Testis (tissue), 2 donors: ENCODE measurements at regions not wholly inside any gene's neighbourhood (a gene's known extent, or its start where the extent isn't known, plus 50 kb on each side); places are given as distances from the start of the nearest gene placed in this dataset.
A peak's percentile ranks its signal among the peaks of the same experiment; 100 is the strongest.

Source experiments
- DNase-seq: peaks from one replicate; pipeline ENCODE4 v3.0.0-alpha.2; 2019
- H3K27ac ChIP-seq, 2 donors: fragments of 200-600 bp; sonication (generic); one replicate each; pipeline ENCODE4 v1.5.1; 2019
- H3K27me3 ChIP-seq: fragments of 200-600 bp; sonication (generic); one replicate; pipeline ENCODE4 v1.5.1; 2019
- H3K36me3 ChIP-seq: fragments of 200-600 bp; sonication (generic); one replicate; pipeline ENCODE4 v1.5.1; 2017; ENCODE audit warnings: low read depth; ENCODE audit errors: missing control alignments
- H3K4me1 ChIP-seq: fragments of 200-600 bp; sonication (generic); one replicate; pipeline ENCODE4 v1.5.1; 2019
- H3K4me3 ChIP-seq, 2 donors: fragments of 200-600 bp; sonication (generic); one replicate each; pipeline ENCODE4 v1.5.1; 2017 to 2019
- H3K9me3 ChIP-seq: fragments of 200-600 bp; sonication (generic); one replicate; pipeline ENCODE4 v1.5.1; 2017
- CTCF ChIP-seq, 3 experiments: fragments of 450-650 bp in 2 of 3; fragments of 200-600 bp in 1 of 3; sonication (generic) in 1 of 3; IDR thresholded peaks; one replicate each; pipeline ENCODE4 v1.5.1; 2016 to 2019; ENCODE audit warnings: antibody characterized with exemption in 3 of 3, mild to moderate bottlenecking in 2 of 3, moderate library complexity in 1 of 3
- POLR2A ChIP-seq: fragments of 450-650 bp; IDR thresholded peaks from one replicate; pipeline ENCODE4 v1.6.1; 2017; ENCODE audit warnings: antibody characterized with exemption, mild to moderate bottlenecking, moderate library complexity
- WGBS, 2 donors: methylation state at CpG; one replicate each; pipeline ENCODE4 v1.1.5; 2018; 5-methylcytosine and 5-hydroxymethylcytosine counted together
- intact Hi-C: fragments of 100-400 bp; cut with DNase I; formaldehyde crosslinking; loops from one replicate; pipeline ENCODE4 v1.15.1; 2023; ENCODE audit warnings: low total_unique reads

DNA sequence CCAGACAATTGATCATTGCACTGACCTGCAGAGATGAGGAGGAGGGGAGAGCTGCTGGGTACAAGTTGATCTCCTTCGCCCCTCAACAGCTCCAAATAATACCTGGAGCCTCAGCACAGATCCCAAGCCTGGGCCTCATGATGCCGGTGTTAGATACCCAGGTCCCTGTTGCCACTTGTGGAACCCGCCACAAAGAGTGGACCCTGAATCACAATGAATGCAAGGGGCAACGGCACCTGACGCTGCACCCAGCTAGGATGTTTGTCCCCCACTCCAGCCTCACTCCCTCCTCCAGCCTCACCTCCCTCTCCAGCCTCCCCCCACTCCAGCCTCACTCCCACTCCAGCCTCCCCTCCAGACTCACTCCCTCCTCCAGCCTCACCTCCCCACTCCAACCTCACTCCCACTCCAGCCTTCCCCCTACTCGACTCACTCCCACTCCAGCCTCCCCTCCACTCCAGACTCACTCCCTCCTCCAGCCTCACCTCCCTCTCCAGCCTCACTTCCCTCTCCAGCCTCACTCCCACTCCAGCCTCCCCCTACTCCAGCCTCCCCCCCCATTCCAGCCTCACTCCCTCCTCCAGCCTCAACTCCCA, 879.0 kb downstream of the BRD1 start:
- Histone ChIP-seq H3K9me3 (no peaks in the 10 kb centered on the region), H3K27ac (no peak overlapping the region), H3K27me3 (no peaks in the 10 kb centered on the region), H3K4me3 (no peak overlapping the region), H3K4me1 (no peaks in the 10 kb centered on the region), H3K36me3 (no peaks in the 10 kb centered on the region)
- peak; percentile 6 for DNase-seq
- TF ChIP-seq CTCF (IDR thresholded peaks at IDR 0.05) (no peak), POLR2A (no peak)
- WGBS, 2 donors = 89 to 90% methylated on average over 6 of the region's 6 CpGs
- intact Hi-C loops = no loop called here

- H3K4me1 ChIP-seq = no peaks in the 10 kb centered on the region
- H3K27me3 ChIP-seq = no peaks in the 10 kb centered on the region
- TF ChIP-seq CTCF (IDR thresholded peaks at IDR 0.05) = no peak
- TF ChIP-seq POLR2A = no peak
- no peak overlapping the region for H3K27ac ChIP-seq
- DNase-seq = no peak
- no peaks in the 10 kb centered on the region for H3K36me3 ChIP-seq
- H3K4me3 ChIP-seq = no peak overlapping the region
- 82 to 92% methylated on average over 5 of the region's 5 CpGs for WGBS, 2 donors
- intact Hi-C loops = no loop called here
- no peaks in the 10 kb centered on the region for H3K9me3 ChIP-seq
These were observed 880.0 kb downstream of the BRD1 start for GRCh38 chr22:48947636-48948035.

DNA sequence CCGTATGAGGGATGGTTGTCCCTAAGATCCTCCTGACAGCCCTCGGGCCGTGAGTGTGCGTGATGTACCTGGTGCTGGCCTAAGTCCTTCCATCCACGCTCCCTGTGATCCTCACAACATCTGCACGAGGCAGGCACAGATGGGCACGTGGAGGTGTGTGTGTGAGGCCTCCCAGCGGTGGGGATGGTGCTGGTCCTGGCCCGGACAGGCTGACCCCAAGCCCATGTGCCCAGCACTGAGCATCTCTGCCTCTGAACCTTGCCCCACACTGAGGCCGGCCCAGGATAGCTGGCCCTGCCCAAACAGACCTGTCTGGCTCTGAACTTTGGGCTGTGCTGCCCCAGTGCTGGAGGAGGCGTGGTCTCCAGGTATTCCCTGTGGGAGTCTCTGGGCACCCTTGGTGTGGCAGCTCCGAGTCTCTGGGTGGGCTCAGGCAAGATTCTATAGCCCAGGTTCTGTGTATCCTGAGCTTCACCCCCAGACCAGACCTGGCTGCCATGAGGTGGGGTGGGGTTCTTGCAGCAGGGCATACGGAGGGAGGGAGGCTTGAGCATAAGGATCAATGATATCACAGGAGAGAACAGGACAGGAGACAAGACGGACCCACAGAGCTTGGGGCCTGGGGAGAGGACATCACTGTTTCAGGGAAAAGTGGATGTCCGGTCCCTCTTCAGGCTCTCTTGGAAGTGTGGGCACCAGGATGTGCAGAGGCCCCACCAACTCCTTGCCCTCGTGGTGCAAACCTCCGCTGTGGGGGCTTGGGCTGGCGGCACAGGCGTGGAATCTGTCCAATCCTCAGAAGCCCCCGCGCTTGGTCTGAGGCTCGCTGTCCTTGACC, 881.8 kb downstream of the BRD1 start:
- Histone ChIP-seq H3K4me3 (no peak overlapping the region), H3K27ac (no peak overlapping the region), H3K36me3 (no peaks in the 10 kb centered on the region), H3K27me3 (no peaks in the 10 kb centered on the region), H3K4me1 (no peaks in the 10 kb centered on the region), H3K9me3 (no peaks in the 10 kb centered on the region)
- TF ChIP-seq POLR2A (no peak), CTCF (IDR thresholded peaks at IDR 0.05) (no peak)
- WGBS, 2 donors = 89% methylated on average over 8 to 17 of the region's 22 CpGs
- DNase-seq = peak; percentile 9
- intact Hi-C loops = no loop called here

GRCh38 chr22:48944751-48945620, 882.7 kb downstream of the BRD1 start:
- no peak overlapping the region for H3K4me3 ChIP-seq
- TF ChIP-seq CTCF (IDR thresholded peaks at IDR 0.05) (no peak), POLR2A (no peak)
- intact Hi-C loops = no loop called here
- no peak overlapping the region for H3K27ac ChIP-seq
- H3K9me3 ChIP-seq = no peaks in the 10 kb centered on the region
- H3K27me3 ChIP-seq = no peaks in the 10 kb centered on the region
- WGBS, 2 donors = 89 to 92% methylated on average over 15 to 38 of the region's 38 CpGs
- no peaks in the 10 kb centered on the region for H3K4me1 ChIP-seq
- peak; percentile 7 for DNase-seq
- no peaks in the 10 kb centered on the region for H3K36me3 ChIP-seq
